Spleen (tissue), 11 donors: ENCODE measurements at regions not wholly inside any gene's neighbourhood (a gene's known extent, or its start where the extent isn't known, plus 50 kb on each side); places are given as distances from the start of the nearest gene placed in this dataset.

Source experiments
- DNase-seq: peaks from one replicate; pipeline ENCODE4 v3.0.0-alpha.2; 2020
- H3K27ac ChIP-seq, 8 donors: fragments of 200-600 bp; sonication (generic) in 7 of 8; 1 replicate in 4 of 8; 2 replicates in 4 of 8; pipeline versions ENCODE4 v1.5.0 to v1.8.0; 2016 to 2021; ENCODE audit warnings: inconsistent platforms in 4 of 8, mild to moderate bottlenecking in 4 of 8, moderate library complexity in 1 of 8
- H3K27me3 ChIP-seq, 7 donors: fragments of 200-600 bp; sonication (generic) in 6 of 7; replicated peaks in 1 of 7; 1 replicate in 4 of 7; 2 replicates in 3 of 7; pipeline versions ENCODE4 v1.5.0 to v1.8.0; 2016 to 2021; ENCODE audit warnings: inconsistent platforms in 3 of 7, mild to moderate bottlenecking in 1 of 7
- H3K36me3 ChIP-seq, 6 donors: fragments of 200-600 bp; sonication (generic) in 5 of 6; 1 replicate in 4 of 6; 2 replicates in 2 of 6; pipeline versions ENCODE4 v1.5.0 to v1.8.0; 2016 to 2021; ENCODE audit warnings: inconsistent platforms in 2 of 6
- H3K4me1 ChIP-seq, 6 donors: fragments of 200-600 bp; sonication (generic) in 5 of 6; 1 replicate in 3 of 6; 2 replicates in 3 of 6; pipeline versions ENCODE4 v1.5.0 to v1.8.0; 2016 to 2021; ENCODE audit warnings: inconsistent platforms in 3 of 6
- H3K4me3 ChIP-seq, 8 donors: fragments of 200-600 bp; sonication (generic) in 7 of 8; 1 replicate in 4 of 8; 2 replicates in 4 of 8; pipeline versions ENCODE4 v1.5.0 to v1.8.0; 2016 to 2021; ENCODE audit warnings: inconsistent platforms in 4 of 8, mild to moderate bottlenecking in 4 of 8, moderate library complexity in 2 of 8
- H3K9me3 ChIP-seq, 8 donors: fragments of 200-600 bp; sonication (generic) in 7 of 8; 1 replicate in 4 of 8; 2 replicates in 4 of 8; pipeline versions ENCODE4 v1.5.0 to v1.8.0; 2016 to 2021; ENCODE audit warnings: inconsistent platforms in 4 of 8
- CTCF ChIP-seq, 11 experiments: fragments of 200-600 bp in 7 of 11; fragments of 450-650 bp in 4 of 11; sonication (generic) in 4 of 11; IDR thresholded peaks in 8 of 11; conservative IDR thresholded peaks in 3 of 11; 1 replicate in 7 of 11; 2 replicates in 4 of 11; pipeline versions ENCODE4 v1.4.0 to v1.8.0; 2016 to 2021; ENCODE audit warnings: antibody characterized with exemption in 11 of 11, inconsistent platforms in 4 of 11, mild to moderate bottlenecking in 1 of 11
- POLR2A ChIP-seq, 3 donors: fragments of 450-650 bp; IDR thresholded peaks; one replicate each; pipeline ENCODE4 v1.5.1; 2017; ENCODE audit warnings: antibody characterized with exemption in 3 of 3, mild to moderate bottlenecking in 1 of 3
- POLR2AphosphoS5 ChIP-seq, 3 donors: sonication (generic); formaldehyde crosslinking; IDR thresholded peaks; one replicate each; pipeline ENCODE4 v1.5.1; 2017; ENCODE audit warnings: antibody characterized with exemption in 3 of 3
- WGBS, 5 donors: extraction: QIAGEN DNeasy Blood & Tissue Kit in 3 of 5; methylation state at CpG; one replicate each; pipeline versions ENCODE4 v1.1.5 to v1.1.7; 2013 to 2018; 5-methylcytosine and 5-hydroxymethylcytosine counted together
- intact Hi-C: fragments of 100-400 bp; cut with DNase I; formaldehyde crosslinking; loops from one replicate; pipeline ENCODE4 v1.15.0; 2023; ENCODE audit warnings: low total_unique reads
- donor health status: healthy with polysubstance abuse.
- donor health status: DM: no; HTN: no; CAD: no; lungs with moderate emphysema.
- donor health status: DM: no; HTN: no; CAD: no.
- donor health status: Bipolar disorder and iron deficiency.
- donor health status: healthy.
- donor health status: DM: no; HTN: no; CAD: no.
- donor health status: DM: yes; HTN: yes; CAD: no.

GRCh38 chr7:42625421-42625820, 286.4 kb downstream of the C7orf25 start:
- Histone ChIP-seq H3K4me1 (no peaks in the 10 kb centered on the region), H3K36me3 (no peaks in the 10 kb centered on the region), H3K4me3 (no peak overlapping the region), H3K27ac (no peak overlapping the region), H3K9me3 (no peaks in the 10 kb centered on the region), H3K27me3 (no peaks in the 10 kb centered on the region)
- DNase-seq = no peak
- TF ChIP-seq CTCF (IDR thresholded peaks at IDR 0.05 in 8 of 11, conservative IDR thresholded peaks at IDR 0.05 in 3 of 11) = no peak
- WGBS, 5 donors = 74 to 90% (median 87%) methylated on average over 4 of the region's 4 CpGs
- intact Hi-C loops = no loop called here

- DNase-seq = no peak
- no peaks in the 10 kb centered on the region for H3K4me1 ChIP-seq
- no peaks in the 10 kb centered on the region for H3K27me3 ChIP-seq
- intact Hi-C loops = no loop called here
- no peaks in the 10 kb centered on the region for H3K9me3 ChIP-seq
- H3K4me3 ChIP-seq = no peak overlapping the region
- no peaks in the 10 kb centered on the region for H3K36me3 ChIP-seq
- H3K27ac ChIP-seq = no peak overlapping the region
- no peak for TF ChIP-seq POLR2A (IDR thresholded peaks at IDR 0.05)
- no peak for TF ChIP-seq CTCF (IDR thresholded peaks at IDR 0.05 in 8 of 11, conservative IDR thresholded peaks at IDR 0.05 in 3 of 11)
- no peak for TF ChIP-seq POLR2AphosphoS5 (IDR thresholded peaks at IDR 0.05)
These were observed 287.4 kb downstream of the C7orf25 start for GRCh38 chr7:42624471-42624870.

GRCh38 chr7:42621543-42622219, 290.2 kb downstream of the C7orf25 start:
- intact Hi-C loops = no loop called here
- WGBS, 5 donors = 75 to 83% (median 76%) methylated on average over 3 of the region's 3 CpGs
- Histone ChIP-seq H3K27me3 (no peaks in the 10 kb centered on the region), H3K36me3 (no peaks in the 10 kb centered on the region), H3K27ac (no peak overlapping the region), H3K4me1 (no peaks in the 10 kb centered on the region), H3K4me3 (no peak overlapping the region), H3K9me3 (no peaks in the 10 kb centered on the region)
- no peak for DNase-seq
- TF ChIP-seq CTCF (IDR thresholded peaks at IDR 0.05 in 8 of 11, conservative IDR thresholded peaks at IDR 0.05 in 3 of 11) = no peak
- no peak for TF ChIP-seq POLR2A (IDR thresholded peaks at IDR 0.05)
- TF ChIP-seq POLR2AphosphoS5 (IDR thresholded peaks at IDR 0.05) = no peak

- Histone ChIP-seq H3K9me3 (no peaks in the 10 kb centered on the region), H3K27me3 (no peaks in the 10 kb centered on the region), H3K4me1 (no peaks in the 10 kb centered on the region), H3K4me3 (no peak overlapping the region), H3K27ac (no peak overlapping the region), H3K36me3 (no peaks in the 10 kb centered on the region)
- intact Hi-C loops = no loop called here
- WGBS, 5 donors = 80 to 88% (median 85%) methylated on average over 7 of the region's 7 CpGs
- no peak for TF ChIP-seq POLR2AphosphoS5 (IDR thresholded peaks at IDR 0.05)
- TF ChIP-seq POLR2A (IDR thresholded peaks at IDR 0.05) = no peak
- TF ChIP-seq CTCF (IDR thresholded peaks at IDR 0.05 in 8 of 11, conservative IDR thresholded peaks at IDR 0.05 in 3 of 11) = no peak
- DNase-seq = no peak
These were observed 293.1 kb downstream of the C7orf25 start for GRCh38 chr7:42618651-42619360.
